HG03575 (cell line): ENCODE measurements at regions not wholly inside any gene's neighbourhood (a gene's known extent, or its start where the extent isn't known, plus 50 kb on each side); places are given as distances from the start of the nearest gene placed in this dataset.
"Not testable (repeated sequence)": the region's sequence is repeated elsewhere in the genome, so short reads cannot be mapped to it uniquely, and the experiment has no call there.

Experiments
- ATAC-seq: cut with Tn5 transposase; IDR thresholded peaks from one replicate; pipeline ENCODE4 v1.9.1; 2021; ENCODE audit not compliant: unreplicated experiment, insufficient number of reproducible peaks, low FRiP score; ENCODE audit errors: extremely low read depth

GRCh38 chr5:90096415-90097081 lies 313.0 kb downstream of the CETN3 start:
- no peak for ATAC-seq

- ATAC-seq = no peak
Observed at GRCh38 chr5:90095292-90096060, 314.1 kb downstream of the CETN3 start.

GRCh38 chr5:90093751-90094485 lies 315.6 kb downstream of the CETN3 start:
- ATAC-seq = no peak

- ATAC-seq = no peak
Observed at GRCh38 chr5:90092734-90093133, 316.8 kb downstream of the CETN3 start.

GRCh38 chr5:90084342-90084741 lies 325.2 kb downstream of the CETN3 start:
- no peak for ATAC-seq

GRCh38 chr5:90073026-90073570 lies 336.5 kb downstream of the CETN3 start:
- not testable (repeated sequence) for ATAC-seq

GRCh38 chr5:90071656-90072055 lies 337.9 kb downstream of the CETN3 start:
- no peak for ATAC-seq

GRCh38 chr5:90071066-90071465 lies 338.5 kb downstream of the CETN3 start:
- ATAC-seq = no peak

- no peak for ATAC-seq
Observed at GRCh38 chr5:90066920-90067319, 342.6 kb downstream of the CETN3 start.

- no peak for ATAC-seq
Observed at GRCh38 chr5:90056911-90057705, 352.4 kb downstream of the CETN3 start.

- no peak for ATAC-seq
Observed at GRCh38 chr5:90055831-90056328, 353.7 kb downstream of the CETN3 start.

- ATAC-seq = no peak
Observed at GRCh38 chr5:90054612-90055011, 354.9 kb downstream of the CETN3 start.

GRCh38 chr5:90051756-90052155 lies 357.8 kb downstream of the CETN3 start:
- ATAC-seq = no peak

GRCh38 chr5:90050103-90050502 lies 359.5 kb downstream of the CETN3 start:
- no peak for ATAC-seq

- no peak for ATAC-seq
Observed at GRCh38 chr5:90047113-90047512, 362.4 kb downstream of the CETN3 start.

- ATAC-seq = not testable (repeated sequence)
Observed at GRCh38 chr5:90040082-90040481, 369.5 kb downstream of the CETN3 start.

GRCh38 chr5:90037646-90038045 lies 371.9 kb downstream of the CETN3 start:
- no peak for ATAC-seq

- ATAC-seq = no peak
Observed at GRCh38 chr5:90022711-90023053, 386.9 kb downstream of the CETN3 start.
